Ishikawa (cell line): ENCODE measurements at regions not wholly inside any gene's neighbourhood (a gene's known extent, or its start where the extent isn't known, plus 50 kb on each side); places are given as distances from the start of the nearest gene placed in this dataset.

ENCODE experiments used
- CEBPB ChIP-seq: IDR thresholded peaks from 2 replicates; pipeline ENCODE4 v1.6.1; 2012
- CREB1 ChIP-seq: IDR thresholded peaks from 2 replicates; pipeline ENCODE4 v1.6.1; 2012; ENCODE audit warnings: low read depth
- EP300 ChIP-seq: IDR thresholded peaks from 2 replicates; pipeline ENCODE4 v1.6.1; 2012; ENCODE audit warnings: borderline replicate concordance
- FOXM1 ChIP-seq: IDR thresholded peaks from 2 replicates; pipeline ENCODE4 v1.6.1; 2012; ENCODE audit warnings: low read depth, borderline replicate concordance
- MAX ChIP-seq: IDR thresholded peaks from 2 replicates; pipeline ENCODE4 v1.6.1; 2012
- NFIC ChIP-seq: IDR thresholded peaks from 2 replicates; pipeline ENCODE4 v1.6.1; 2012
- RAD21 ChIP-seq: IDR thresholded peaks from 2 replicates; pipeline ENCODE4 v1.6.1; 2012; ENCODE audit warnings: low read depth
- REST ChIP-seq: IDR thresholded peaks from 2 replicates; pipeline ENCODE4 v1.6.1; 2012; ENCODE audit warnings: low read depth, mild to moderate bottlenecking
- TAF1 ChIP-seq: IDR thresholded peaks from 2 replicates; pipeline ENCODE4 v1.6.1; 2012; ENCODE audit warnings: low read depth, mild to moderate bottlenecking
- TCF12 ChIP-seq: IDR thresholded peaks from 2 replicates; pipeline ENCODE4 v1.6.1; 2012; ENCODE audit warnings: low read depth
- YY1 ChIP-seq: IDR thresholded peaks from 2 replicates; pipeline ENCODE4 v1.6.1; 2012; ENCODE audit warnings: low read depth

GRCh38 chr10:31192475-31192874 is 126.5 kb upstream of the ZEB1 start:
- TF ChIP-seq YY1 (no peak), CREB1 (no peak), EP300 (no peak), REST (no peak), RAD21 (no peak), NFIC (no peak), MAX (no peak), CEBPB (no peak), TAF1 (no peak), TCF12 (no peak), FOXM1 (no peak)
